HG03354 (cell line): ENCODE measurements at regions not wholly inside any gene's neighbourhood (a gene's known extent, or its start where the extent isn't known, plus 50 kb on each side); places are given as distances from the start of the nearest gene placed in this dataset.
A peak's percentile ranks its signal among the peaks of the same experiment; 100 is the strongest.

Experiments
- ATAC-seq: cut with Tn5 transposase; IDR thresholded peaks from one replicate; pipeline ENCODE4 v1.9.1; 2021; ENCODE audit warnings: mild to moderate bottlenecking; ENCODE audit not compliant: unreplicated experiment, poor library complexity, severe bottlenecking

GRCh38 chr15:101590785-101591184, 61.4 kb downstream of the TM2D3 start:
- no peak for ATAC-seq

DNA sequence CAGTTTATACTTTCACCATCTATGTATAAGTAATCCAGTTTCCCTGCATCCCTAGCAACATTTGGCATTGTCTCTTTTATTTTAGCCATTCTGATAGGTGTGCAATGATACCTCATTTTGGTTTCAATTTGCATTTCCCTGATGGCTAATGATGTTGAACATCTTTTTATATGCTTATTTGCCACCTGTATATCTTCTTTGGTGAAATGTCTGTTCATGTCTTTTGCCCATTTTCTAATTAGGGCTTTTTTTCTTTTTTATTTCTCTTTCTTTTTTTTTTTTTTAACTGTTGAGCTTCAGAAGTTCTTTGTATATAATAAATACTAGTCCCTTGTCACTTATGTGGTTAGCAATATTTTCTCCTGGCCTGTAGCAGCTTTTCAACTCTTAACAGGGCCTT, 68.9 kb downstream of the TM2D3 start:
- ATAC-seq = no peak

GRCh38 chr15:101580431-101580830, 71.8 kb downstream of the TM2D3 start:
- no peak for ATAC-seq

DNA sequence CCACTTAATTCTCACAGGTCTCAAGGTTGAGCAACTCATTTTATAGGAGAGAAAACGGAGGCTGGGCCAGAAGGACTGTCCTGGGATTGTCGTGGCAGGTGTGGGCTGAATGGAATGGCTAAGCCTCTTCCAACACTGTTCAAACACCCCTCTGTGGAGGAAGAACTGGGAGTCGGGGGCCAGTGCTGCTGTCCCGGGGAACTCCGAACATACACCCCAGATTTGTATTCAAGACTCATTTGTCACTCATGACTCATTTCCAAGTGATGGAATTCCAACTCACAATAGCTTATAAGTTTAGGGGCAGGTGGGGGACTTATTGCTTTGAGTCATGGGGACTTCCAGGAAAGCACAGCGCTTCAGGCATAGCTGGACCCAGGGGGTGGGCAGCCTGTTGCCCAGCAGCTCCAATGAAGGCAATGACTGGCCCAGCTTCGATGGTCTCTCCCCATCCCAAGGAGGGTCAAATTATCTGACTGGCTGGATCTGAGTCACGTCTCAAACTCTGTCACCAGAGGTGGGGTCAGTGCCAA, 72.5 kb downstream of the TM2D3 start:
- no peak for ATAC-seq

DNA sequence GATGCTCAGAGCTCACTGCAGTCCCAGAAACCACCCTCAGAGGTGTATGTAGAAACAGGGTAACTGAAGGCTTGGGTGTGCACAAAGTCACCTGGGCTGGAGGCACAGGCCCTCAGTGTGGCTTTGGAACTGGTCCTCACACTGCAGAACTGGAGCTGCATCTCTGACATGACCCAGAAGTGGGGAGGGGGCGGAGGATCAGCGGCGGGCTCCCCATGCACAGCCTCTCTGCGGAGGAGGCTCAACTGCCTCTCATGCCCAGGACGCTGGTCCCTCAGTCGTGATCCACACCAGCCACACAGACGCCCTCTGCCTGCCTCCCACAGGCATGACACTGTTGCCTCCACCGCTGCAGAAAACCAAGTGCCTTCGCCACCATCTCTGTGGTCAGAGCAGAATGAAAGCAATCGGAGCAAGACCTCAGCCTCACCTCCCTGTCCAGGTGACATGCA, 73.7 kb downstream of the TM2D3 start:
- ATAC-seq = peak; percentile 64

DNA sequence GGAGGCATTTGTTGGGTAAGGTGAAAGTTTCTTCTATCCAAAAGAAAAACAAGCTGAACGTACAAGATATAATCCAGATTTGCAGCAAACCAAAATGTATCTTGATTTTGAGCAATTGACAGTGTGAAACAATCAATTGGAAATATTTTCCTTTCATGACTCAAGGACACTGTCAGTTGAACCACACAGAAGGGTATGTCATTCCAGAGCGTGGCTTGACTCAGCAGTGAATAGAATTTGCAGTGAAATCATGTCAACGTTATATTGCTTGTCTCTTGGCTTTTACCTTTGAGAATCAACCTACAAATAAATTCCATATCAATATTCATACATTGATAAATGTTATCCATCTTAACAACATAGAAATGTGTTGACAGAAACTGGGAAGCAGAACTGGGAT, 78.2 kb downstream of the TM2D3 start:
- no peak for ATAC-seq

DNA sequence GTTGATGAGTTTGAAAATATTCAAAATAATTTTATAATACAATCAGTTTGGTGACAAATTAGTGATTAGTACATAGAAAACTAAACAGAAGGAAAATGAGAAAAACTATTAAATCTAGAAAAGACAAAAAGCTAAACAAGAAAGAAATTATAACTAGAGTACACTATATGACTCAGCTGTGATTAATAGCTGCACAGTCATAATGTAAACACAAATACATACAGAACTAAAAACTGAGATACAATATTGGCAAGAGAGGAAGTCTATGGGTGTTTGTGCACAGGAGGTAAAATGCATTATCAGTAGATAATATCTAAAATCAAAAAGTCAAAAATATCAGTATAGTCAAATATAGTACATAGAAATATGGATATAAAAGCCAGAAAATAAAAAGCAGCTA, 80.7 kb upstream of the PCSK6 start:
- no peak for ATAC-seq

DNA sequence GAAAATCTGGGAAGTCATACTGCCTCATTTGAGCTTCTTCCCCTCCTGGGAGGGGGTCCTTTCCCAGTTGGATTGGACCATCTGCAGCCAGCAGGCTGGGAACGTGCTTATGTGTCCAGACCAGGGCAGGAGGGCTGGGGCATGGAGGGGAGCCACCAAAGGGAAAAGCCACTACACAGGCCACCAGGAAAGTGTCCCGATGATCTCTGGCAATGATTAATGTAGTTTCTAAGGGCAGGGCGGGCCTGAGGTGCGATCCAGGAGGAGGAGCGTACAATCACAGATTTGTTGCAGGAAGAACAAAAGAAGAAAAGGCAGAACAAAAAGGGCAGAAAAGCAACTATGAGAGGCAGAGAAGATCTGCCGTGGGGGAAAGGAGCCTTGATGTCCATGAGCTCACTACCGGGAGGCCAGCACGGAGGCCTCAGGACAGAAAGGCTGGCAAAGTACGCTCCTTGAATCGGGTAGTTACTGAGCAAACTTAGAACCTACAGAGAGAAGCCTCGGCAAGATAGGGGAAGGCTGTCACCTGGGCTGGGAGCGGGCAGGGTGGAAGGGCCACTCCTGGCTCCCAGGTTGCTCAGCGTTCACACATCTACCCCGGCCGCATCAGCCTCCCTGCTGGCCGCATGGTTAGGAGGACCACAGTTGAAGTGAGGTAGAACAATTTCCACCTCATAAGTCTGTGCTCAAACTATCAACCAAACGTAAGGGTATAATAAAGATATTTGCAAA, 79.5 kb upstream of the PCSK6 start:
- ATAC-seq = no peak

GRCh38 chr15:101568309-101568708, 78.8 kb upstream of the PCSK6 start:
- ATAC-seq = no peak

DNA sequence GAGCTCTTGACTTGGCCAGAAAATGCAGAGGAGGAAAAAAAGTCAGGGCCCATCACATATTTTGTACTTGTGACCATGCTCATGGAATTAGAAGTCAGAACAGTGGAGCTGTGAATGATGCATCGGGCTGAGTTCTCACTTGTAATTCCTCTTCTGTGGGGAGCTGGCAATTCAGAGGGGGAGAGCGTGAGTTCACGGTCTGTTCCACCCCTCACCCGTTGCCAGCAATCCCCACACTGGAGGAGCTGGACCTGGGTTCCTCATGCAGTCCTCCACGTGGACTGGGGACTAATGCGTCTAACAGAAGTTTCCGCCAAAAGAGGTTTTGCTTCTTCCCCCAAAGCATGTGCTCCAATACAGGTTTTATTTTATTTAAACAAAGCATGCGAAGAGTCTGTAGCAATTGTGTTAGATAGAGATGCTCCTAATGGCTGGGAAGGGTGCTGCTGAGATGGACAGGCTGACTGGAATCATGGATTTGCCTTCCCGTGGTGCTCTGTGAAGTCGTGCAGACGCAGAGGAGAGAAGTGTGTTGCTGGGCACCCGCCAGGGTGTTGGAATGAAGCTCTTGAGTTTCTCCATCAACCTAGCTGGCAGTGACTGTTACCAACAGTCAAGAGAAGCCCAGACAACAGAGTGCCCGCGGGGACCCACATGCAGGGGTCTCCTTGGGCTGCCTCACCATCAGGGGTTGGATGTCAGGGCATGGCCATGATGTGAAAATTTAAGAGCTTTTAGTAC, 77.4 kb upstream of the PCSK6 start:
- no peak for ATAC-seq

- ATAC-seq = no peak
Measured at GRCh38 chr15:101565377-101565776, 75.9 kb upstream of the PCSK6 start.

GRCh38 chr15:101563176-101563796, 73.8 kb upstream of the PCSK6 start:
- ATAC-seq = no peak

DNA sequence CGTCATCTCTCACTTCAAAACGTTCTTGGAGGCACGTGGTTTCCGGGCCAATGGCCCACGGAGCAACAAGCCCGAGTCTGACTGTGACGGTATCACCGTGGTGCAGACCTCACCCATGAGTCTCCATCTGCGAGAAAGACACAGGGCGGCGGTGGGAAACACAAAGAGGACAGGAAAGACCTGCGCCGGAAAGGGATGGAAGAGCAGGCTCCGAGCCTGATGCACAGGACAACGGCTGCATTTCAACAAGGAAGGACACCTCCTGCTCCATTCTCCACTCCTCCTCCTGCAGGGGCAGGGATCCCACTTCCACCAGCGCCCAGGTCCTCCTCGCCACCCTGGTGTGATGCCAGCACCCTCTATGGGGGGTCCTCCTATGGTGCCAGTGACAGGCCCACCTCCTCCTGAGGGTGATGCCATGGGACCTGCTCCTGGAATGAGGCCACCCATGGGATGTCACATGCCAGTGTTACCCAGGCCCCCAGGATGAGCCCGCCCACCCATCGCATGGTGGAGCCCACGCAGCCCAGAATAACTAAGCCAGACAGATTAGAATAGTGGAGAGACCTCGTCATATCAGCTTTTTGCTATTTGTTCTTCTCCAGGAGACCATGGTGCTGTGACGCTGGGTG, 73.0 kb upstream of the PCSK6 start:
- no peak for ATAC-seq

DNA sequence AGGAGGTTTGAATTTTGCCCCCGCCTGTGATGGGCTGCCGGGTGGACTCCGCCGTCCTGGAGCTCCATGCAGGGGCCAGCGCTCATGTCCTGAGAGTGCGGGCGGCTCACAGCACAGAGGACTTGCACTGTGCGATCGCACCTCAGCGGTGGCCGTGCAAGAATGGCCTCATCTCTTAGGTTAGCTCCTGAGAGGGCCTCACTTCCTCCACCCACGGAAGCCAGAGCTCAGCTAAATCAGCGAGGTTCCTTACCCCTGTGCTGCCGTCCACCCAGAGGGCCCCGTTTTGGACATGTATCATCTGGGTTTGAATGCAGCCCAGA, 72.0 kb upstream of the PCSK6 start:
- no peak for ATAC-seq

DNA sequence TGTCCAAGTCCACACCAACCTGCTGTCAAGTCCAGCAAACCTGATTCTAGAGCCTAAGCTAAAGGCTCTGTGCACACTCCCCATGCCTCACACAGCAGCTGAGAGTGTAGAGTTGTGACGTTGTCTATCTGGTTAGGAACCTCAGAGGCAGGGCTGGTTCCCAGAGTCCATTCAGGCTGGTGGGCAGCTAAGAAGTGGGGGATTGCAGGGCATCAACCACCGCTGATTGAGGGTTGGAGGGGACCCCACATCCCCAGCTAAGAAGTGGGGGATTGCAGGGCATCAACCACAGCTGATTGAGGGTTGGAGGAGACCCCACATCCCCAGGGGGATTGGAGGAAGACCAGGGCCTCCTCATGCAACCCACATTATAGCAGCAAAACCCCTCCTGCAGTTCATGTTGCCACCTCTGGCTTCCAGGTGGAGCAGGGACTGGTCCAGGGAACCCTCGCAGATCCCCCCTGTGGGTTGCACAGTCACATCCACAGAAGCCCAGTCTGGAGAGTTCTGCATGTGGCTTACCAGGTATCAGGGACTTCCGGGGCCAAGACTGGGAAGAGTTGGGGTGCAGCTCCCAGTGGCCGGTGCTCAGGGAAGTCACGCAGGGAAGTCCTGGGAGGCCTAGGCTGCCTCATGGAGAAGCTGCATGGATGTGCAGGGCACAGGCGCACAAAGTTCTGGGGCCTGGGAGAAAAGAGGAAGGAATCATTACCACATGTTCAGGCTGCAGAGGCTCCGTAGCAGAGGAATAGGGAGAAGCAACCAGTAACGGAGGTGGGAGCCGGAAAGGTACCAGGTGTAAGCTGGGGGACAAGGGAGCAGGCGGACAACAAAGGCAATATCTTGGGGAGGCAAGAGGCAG, 71.4 kb upstream of the PCSK6 start:
- no peak for ATAC-seq

DNA sequence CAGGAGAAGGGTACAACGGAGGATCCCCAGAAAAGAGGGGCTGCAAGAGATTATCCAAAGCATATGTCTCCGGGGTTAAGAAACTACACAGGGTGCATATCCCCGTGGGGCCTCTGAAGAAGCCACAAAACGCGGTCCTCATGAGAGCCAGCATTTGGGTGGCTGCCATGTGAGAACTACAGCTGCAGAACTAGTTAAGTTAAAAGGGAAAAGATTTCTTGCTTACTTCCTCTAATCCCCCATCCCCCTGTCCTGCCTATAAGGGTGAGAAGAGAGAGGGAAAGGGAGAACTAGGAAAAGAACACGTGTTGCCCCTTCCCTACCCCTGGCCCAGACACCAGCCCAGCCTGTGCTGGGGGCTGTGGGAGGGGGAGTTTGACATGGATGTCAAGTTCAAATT, 70.4 kb upstream of the PCSK6 start:
- no peak for ATAC-seq

- ATAC-seq = no peak
Measured at GRCh38 chr15:101558221-101558941, 68.9 kb upstream of the PCSK6 start.

GRCh38 chr15:101556273-101556672, 66.8 kb upstream of the PCSK6 start:
- no peak for ATAC-seq
